ENCODE measurements at regions not wholly inside any gene's neighbourhood (a gene's known extent, or its start where the extent isn't known, plus 50 kb on each side); places are given as distances from the start of the nearest gene placed in this dataset.

DNA sequence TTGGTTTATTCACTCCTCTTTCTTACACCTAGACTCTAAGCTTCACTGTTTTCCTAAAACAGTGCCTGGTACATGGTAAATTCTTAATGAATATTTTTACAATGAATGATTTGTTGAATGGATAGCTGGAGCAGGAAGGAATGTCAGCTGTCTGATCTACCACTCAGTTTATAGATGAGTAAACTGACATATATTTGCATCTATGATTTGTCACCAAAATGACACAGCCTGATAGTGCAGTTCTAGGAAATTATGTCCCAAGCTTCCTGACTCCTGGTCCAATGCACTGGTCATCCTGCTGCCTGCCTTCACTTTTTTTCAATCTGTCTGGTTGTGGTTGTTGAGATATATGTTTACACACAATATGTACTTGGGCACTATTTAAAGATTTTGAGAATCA lies 651.7 kb upstream of the WWC1 start:
- TF ChIP-seq MED1 (CRISPR knock-in tag; IDR thresholded peaks at IDR 0.05), result no peak
- TF ChIP-seq, protein P1, sequence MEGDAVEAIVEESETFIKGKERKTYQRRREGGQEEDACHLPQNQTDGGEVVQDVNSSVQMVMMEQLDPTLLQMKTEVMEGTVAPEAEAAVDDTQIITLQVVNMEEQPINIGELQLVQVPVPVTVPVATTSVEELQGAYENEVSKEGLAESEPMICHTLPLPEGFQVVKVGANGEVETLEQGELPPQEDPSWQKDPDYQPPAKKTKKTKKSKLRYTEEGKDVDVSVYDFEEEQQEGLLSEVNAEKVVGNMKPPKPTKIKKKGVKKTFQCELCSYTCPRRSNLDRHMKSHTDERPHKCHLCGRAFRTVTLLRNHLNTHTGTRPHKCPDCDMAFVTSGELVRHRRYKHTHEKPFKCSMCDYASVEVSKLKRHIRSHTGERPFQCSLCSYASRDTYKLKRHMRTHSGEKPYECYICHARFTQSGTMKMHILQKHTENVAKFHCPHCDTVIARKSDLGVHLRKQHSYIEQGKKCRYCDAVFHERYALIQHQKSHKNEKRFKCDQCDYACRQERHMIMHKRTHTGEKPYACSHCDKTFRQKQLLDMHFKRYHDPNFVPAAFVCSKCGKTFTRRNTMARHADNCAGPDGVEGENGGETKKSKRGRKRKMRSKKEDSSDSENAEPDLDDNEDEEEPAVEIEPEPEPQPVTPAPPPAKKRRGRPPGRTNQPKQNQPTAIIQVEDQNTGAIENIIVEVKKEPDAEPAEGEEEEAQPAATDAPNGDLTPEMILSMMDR (CRISPR knock-in tag; IDR thresholded peaks at IDR 0.05), result no peak
- no peak for TF ChIP-seq YY1 (IDR thresholded peaks at IDR 0.05; ENCODE audit: insufficient read depth, insufficient replicate concordance, low read depth, low read length)
- TF ChIP-seq TOE1 (CRISPR knock-in tag; IDR thresholded peaks at IDR 0.05), result no peak
- no peak for TF ChIP-seq CC2D1A (CRISPR knock-in tag; IDR thresholded peaks at IDR 0.05)
- TF ChIP-seq, protein P2, sequence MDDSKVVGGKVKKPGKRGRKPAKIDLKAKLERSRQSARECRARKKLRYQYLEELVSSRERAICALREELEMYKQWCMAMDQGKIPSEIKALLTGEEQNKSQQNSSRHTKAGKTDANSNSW (CRISPR knock-in tag; IDR thresholded peaks at IDR 0.05; ENCODE audit: borderline replicate concordance), result no peak
- no peak for TF ChIP-seq ZNF747 (CRISPR knock-in tag; IDR thresholded peaks at IDR 0.05; ENCODE audit: borderline replicate concordance)
- no peak for TF ChIP-seq MBD4 (IDR thresholded peaks at IDR 0.05; ENCODE audit: borderline replicate concordance, low read length)
- TF ChIP-seq POLR2G (IDR thresholded peaks at IDR 0.05; ENCODE audit: low read depth, low read length), result no peak
- TF ChIP-seq FOXA3 (CRISPR knock-in tag; IDR thresholded peaks at IDR 0.05), result no peak
- no peak for TF ChIP-seq GATA4 (IDR thresholded peaks at IDR 0.05; ENCODE audit: borderline replicate concordance, low read depth)
